ENCODE measurements at regions not wholly inside any gene's neighbourhood (a gene's known extent, or its start where the extent isn't known, plus 50 kb on each side); places are given as distances from the start of the nearest gene placed in this dataset.
"Not testable (repeated sequence)": the region's sequence is repeated elsewhere in the genome, so short reads cannot be mapped to it uniquely, and the experiment has no call there.

DNA sequence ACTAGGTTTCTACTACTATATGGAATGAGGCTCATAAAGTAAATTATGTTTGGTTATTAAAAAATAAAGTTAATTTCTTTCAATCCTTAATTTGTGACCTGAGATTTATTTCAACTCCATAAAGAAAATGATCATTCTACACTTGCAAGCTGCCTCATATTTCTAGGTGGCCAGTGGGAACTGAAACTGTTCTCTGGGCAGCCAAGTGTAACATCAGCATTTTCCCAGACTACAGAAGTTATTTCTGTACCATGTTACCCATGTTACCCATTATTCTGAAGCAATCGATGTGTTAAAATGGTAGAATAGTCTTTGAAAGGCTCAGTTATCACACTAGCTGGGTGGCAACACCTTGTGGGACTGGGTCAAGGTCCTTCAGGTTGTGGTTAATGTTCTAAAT lies 139.3 kb upstream of the FBXO11 start:
- DNase-seq: no peak

DNA sequence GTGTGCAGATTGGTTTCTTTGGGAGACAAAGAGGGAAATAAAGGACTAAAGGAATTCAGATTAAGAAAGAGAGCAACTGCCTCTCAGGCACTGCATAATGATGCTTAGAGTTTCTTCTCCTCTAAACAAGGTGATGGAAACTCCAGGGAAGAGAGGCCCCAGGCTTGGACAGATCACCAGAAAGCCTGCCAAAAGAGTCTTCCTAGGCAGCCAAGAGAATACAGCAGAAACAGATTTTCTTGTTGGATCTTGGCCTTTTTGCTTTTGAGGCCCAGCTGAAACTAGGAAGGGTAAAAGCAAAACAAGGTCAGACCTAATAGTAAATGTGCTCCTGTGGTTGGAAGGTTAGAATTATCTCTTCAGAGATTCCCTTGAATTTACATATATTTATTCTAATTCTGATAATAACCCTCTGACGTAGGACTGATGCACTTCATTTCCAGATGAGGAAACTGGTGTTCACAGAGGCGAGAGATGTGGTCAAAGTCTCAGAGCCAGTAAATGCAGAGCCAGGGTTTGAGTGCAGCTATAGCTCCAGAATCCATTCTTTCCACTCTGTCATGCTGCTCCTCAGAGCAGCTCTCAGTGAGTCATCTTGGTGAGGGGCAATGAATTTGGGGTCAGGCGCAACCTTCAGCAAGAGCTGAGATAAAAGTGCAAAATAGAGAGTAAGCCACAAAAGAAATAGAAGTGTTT lies 142.3 kb upstream of the FBXO11 start:
- DNase-seq: peak; percentile 79

DNA sequence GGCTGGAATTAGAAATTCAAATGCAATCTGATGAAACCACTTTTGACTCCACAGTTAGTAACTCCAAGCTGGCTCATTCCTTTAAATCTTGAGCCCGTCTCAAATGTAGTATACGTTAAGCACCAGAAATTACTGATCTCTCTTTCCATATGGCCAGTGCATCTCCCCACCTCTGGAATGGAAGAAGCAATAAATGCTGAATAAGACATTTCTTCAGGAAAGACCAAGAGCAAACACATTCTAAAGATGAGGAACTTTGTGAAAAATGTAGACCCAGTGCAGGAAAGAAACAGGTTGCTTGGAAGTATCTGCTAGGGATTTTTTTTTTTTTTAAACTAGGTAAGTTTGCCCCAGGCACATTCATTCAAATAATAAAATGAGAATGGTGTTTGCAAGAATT lies 143.1 kb upstream of the FBXO11 start:
- no peak for DNase-seq

DNA sequence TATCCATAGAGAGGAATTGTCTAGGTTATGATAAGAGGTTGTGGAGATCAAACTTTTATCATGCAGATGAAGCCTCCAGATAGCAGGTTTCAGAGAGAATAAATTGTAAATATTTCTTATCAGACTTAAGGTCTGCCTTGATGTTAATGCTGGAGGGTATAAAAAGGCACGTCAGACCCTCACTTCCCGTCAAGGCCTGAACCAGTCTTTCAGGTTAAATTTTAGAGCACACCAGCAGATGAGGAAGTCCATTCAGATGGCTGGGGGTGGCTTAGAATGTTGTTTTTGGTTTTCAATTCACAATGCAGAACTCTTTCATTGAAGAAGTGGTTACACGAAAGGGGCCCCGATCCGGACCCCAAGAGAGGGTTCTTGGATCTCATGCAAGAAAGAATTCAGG lies 144.4 kb upstream of the FBXO11 start:
- DNase-seq: no peak

- DNase-seq: no peak
Observed at GRCh38 chr2:48059975-48060374, 153.7 kb upstream of the FBXO11 start.

- not testable (repeated sequence) for DNase-seq
Observed at GRCh38 chr2:48061656-48062055, 155.4 kb upstream of the FBXO11 start.

GRCh38 chr2:48065096-48065495 lies 158.8 kb upstream of the FBXO11 start:
- DNase-seq: no peak

DNA sequence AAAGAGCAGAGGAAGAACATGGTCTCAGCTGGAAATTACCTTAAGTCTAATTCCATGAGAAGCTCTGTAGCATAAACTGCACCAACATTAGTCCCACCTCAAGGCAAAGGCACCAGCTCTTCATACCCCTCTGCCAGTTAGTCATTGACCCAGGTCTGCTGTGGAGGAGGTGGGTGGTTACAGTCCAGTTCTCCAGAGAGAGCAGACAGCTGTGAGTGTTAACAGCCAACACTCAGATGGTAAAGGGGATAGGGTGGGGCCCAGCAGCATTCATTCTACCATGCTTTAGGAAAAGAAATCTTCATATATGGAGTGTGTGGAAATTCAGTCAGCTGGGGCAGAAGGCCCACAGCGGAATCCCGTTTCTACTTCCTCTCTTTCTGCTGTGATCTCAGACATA lies 159.7 kb upstream of the FBXO11 start:
- DNase-seq: no peak

DNA sequence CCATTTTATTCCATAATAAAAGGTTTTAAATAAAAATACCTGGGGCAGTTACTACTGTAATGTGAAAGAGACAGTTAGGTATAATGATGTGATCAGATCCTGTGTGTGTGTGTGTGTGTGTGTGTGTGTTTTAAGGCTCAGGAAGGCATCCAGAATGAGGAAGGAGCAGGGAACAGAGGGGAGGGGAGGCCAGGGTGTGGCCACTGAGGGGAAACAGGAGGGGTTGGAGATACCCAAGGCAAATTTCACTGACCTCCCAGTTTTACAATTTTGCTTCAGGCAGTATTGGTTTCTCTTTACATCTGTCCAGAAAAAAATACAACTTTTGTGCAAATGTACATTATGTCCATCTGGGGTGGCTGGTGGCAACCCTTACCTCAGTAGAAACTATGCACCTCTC lies 163.5 kb upstream of the FBXO11 start:
- DNase-seq: no peak

DNA sequence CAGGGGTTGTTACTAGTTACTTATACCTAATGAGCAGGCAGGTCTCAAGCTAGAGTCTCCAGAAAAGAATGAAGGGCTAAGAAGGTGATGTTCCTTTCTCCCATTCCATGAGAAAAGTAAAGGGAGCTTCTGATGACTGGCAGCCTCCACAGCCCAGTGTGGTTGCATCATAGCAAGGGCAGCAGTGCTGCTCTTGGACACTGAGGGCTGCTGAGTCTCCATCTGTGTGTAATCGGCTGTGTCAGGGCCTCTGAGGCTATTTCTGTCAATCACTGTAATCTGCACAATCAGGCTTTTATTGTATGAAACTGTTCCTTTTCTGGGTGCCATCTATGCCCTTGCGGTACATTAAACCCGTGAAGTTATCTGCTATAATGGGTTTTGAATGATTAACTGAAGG lies 164.1 kb upstream of the FBXO11 start:
- DNase-seq: no peak

GRCh38 chr2:48072583-48072982 lies 166.3 kb upstream of the FBXO11 start:
- no peak for DNase-seq

GRCh38 chr2:48075631-48076030 lies 169.3 kb upstream of the FBXO11 start:
- no peak for DNase-seq

DNA sequence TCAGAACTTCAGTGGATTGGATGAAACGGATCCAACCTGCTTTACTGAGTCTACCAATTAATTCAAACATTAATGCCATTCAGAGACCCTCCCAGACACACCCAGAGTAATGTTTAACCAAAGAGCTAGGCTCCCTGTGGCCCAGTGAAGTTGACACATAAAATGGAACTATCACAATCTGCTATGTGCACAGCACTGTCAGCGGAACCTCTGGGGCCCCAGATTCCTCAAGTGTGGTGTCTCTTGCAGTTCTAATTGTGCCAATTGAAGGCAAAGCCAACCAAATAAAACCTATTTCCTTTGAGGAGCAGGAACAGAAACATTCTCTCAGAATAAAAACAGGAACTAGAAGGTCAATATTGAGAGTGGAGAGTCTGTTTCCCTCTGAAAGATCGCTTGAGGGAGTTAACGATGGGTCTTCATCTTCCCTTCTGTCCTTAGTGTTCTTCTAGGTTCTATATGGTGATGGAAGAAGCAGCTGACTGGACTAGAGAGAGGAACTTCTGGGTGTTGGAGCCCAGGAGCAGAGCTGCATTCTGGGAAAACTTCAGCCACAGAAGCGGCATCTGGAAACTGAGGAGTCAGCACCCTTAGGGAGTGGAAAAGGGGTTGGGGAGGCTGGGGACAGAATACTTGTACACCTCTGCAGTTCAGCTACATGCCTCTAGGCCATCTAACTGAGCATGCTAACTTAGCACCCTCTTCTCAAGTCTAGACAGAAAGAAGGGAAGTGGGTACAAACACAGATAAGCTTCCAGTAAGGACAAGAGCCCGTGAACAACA lies 174.4 kb upstream of the FBXO11 start:
- DNase-seq: no peak

GRCh38 chr2:48081317-48081628 lies 175.0 kb upstream of the FBXO11 start:
- no peak for DNase-seq

DNA sequence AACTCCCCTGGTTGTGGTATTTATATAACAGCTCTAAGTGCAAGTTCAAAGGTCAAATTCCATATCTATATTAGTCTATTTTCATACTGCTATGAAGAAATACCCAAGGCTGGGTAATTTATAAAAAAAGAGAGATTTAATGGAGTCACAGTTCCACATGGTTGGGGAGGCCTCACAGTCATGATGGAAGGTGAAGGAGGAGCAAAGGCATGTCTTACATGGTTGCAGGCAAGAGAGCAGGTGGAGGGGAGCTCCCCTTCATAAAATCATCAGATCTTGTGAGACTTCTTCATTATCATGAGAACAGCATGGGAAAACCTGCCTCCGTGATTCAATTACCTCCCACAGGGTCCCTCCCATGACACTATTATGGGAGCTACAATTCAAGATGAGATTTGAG lies 179.6 kb upstream of the FBXO11 start:
- DNase-seq: no peak

DNA sequence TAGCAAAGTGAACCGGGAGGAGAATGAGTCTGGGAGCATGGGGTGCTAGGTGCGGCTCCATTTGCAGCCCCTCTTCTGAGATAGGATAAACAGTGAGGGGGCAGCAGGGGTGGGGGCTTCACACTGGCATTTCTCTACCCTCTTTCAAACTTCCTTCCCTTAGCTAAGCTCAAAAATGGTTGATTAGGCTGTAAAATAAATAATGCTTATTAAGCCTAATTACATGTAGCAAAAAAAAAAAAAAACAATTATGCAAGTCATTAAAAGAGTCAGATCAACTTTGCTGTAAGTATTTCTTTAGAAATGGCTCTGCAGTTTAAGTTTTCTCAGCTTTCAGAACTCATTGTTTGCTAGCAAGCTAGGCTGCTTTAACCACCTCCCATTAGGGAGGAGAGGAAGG lies 182.7 kb upstream of the FBXO11 start:
- no peak for DNase-seq

DNA sequence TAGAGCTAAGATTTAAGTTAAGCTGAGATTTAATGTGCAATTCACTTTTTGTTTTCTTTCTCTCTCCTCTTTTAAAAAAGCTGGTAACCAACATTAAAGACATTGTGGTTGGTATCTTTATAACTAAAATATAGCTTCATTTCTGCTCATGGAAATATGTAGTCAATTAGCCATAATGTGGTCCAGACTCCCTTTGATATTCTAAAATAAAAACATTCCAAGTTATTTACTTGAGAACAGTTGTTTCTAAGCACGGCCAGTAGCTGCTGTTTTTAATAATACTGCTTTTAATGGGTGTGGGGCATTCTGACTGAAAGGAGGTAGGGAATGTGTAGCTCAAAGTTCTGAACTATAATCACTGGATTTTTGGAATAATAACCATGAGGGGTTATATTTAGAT lies 183.3 kb upstream of the FBXO11 start:
- DNase-seq: no peak

DNA sequence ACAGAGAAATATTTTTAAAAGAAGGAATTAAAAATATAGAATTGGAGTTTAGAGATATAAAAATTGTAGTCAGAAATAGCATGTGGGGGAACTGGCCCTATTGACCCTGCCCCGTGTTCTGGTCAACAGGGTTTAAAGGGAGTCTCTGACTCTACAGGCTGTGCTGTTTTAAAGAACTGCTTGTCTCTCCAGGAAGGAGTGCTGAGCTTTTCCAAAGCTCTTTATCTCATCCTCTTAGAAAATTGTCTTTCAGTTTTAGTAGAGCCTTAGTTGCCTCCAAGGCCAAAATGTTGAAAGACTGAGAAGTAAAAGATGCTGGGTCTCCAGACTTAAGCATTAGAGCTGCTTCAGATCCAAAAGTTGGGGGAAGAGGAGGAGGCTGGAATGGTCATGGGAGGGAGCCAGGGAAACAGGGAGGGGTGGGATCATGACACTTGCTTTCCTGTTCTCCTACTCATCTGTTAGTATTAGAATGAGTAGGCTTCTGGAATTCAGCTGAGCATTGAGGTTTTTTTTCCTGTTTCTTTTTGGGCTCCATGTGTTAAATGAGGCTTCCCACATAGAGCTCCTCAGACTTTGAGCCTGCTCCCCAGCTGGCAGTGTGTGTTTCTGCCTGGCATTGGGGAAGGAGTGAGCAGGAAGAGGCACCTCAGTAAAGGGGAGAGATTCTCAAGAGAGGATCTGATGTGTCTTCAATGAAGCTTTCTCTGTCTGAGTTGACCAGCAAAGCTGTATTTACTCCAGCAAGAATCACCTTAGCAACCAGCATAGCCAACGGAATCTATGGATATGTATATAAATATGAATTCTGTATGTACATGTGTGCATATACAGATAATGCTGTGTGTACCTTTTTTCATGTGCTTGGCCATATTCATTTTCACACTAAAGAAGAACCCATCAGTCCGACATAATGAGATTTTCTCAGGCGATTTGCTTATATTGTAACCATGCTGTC lies 186.8 kb upstream of the FBXO11 start:
- no peak for DNase-seq

DNA sequence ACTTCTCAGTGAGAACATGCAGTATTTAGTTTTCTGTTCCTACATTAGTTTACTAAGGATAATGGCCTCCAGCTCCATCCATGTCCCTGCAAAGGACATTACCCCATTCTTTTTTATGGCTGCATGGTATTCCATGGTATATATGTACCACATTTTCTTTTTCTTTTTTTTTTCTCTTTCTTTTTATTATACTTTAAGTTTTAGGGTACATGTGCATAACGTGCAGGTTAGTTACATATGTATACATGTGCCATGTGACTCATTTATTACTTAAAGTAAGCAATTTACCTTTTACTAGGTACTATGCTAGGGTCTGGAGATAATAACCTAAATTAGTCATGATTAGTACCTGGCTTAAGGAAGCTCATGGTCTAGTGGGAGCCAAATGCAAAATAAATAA lies 190.5 kb upstream of the FBXO11 start:
- DNase-seq: not testable (repeated sequence)

- DNase-seq: no peak
Observed at GRCh38 chr2:48098539-48098938, 192.2 kb upstream of the FBXO11 start.

DNA sequence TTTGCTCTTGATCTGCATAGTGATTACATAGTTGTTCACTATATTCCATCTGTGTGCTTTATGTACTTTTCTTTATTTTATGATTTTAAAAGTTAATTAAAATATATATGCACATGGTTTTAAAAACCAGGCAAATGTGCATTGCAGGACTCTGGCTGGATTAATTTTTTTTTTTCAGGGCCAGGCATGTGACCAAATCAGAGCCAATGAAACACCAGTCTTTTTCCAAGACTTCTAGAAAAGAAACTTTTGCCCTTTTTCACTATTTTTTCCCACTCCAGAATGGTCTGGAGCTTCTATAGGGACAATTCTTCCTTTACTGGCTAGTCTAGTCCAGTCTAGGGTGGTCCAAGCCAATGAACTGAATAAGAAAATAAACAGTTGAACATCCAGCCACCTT lies 198.1 kb upstream of the FBXO11 start:
- no peak for DNase-seq

DNA sequence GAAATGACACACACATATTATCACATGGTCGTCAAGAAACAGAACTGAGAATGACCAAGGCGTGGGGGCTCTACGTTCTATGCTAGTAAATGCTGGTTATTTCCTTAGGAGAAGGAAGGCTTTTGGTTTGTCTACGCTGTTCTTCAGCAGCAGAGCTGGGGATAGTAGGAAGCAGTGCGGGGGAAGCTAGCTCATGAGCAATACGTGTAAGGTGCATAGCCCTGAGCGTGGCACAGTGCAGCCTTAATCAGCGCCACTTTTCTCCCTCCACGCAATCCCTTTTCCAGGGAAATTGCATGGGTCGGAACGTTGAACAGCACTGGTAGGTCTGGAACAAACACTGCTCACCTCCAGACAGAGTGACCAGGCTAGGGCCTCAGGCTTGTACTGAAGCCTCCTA lies 199.6 kb upstream of the FBXO11 start:
- no peak for DNase-seq

- no peak for DNase-seq
Observed at GRCh38 chr2:48107326-48107925, 201.1 kb upstream of the FBXO11 start.

Data from femur (tissue), 1 donor.